WTC11 (cell line): ENCODE measurements at regions not wholly inside any gene's neighbourhood (a gene's known extent, or its start where the extent isn't known, plus 50 kb on each side); places are given as distances from the start of the nearest gene placed in this dataset.

Experiments used
- ARID4B ChIP-seq: sonication (generic); formaldehyde crosslinking; IDR thresholded peaks from 2 replicates; pipeline ENCODE4 v1.8.0; 2023; ENCODE audit warnings: missing genetic modification reagents, mild to moderate bottlenecking, borderline replicate concordance
- CREB1 ChIP-seq: sonication (generic); formaldehyde crosslinking; IDR thresholded peaks from 2 replicates; pipeline ENCODE4 v1.8.0; 2023; ENCODE audit warnings: mild to moderate bottlenecking, missing genetic modification reagents
- CTCF ChIP-seq: fragments of 200-600 bp; IDR thresholded peaks from 2 replicates; pipeline ENCODE4 v1.8.0; 2022; ENCODE audit warnings: antibody characterized with exemption
- MLX ChIP-seq: sonication (generic); formaldehyde crosslinking; IDR thresholded peaks from 2 replicates; pipeline ENCODE4 v1.8.1; 2023; ENCODE audit warnings: mild to moderate bottlenecking, missing genetic modification reagents, moderate library complexity
- MXD4 ChIP-seq: fragments of 250-450 bp; sonication (Bioruptor Pico); IDR thresholded peaks from 2 replicates; pipeline ENCODE4 v1.8.0; 2021; ENCODE audit warnings: mild to moderate bottlenecking, moderate library complexity, borderline replicate concordance
- MYBL2 ChIP-seq: sonication (generic); formaldehyde crosslinking; IDR thresholded peaks from 2 replicates; pipeline ENCODE4 v1.8.1; 2023; ENCODE audit warnings: mild to moderate bottlenecking, moderate library complexity, missing genetic modification reagents
- NFYB ChIP-seq: sonication (generic); formaldehyde crosslinking; conservative IDR thresholded peaks from 2 replicates; pipeline ENCODE4 v1.8.0; 2022; ENCODE audit warnings: low read depth, missing genetic modification reagents
- NR2C2 ChIP-seq: sonication (generic); formaldehyde crosslinking; IDR thresholded peaks from 2 replicates; pipeline ENCODE4 v1.8.0; 2022; ENCODE audit warnings: mild to moderate bottlenecking, missing genetic modification reagents
- RORB ChIP-seq: fragments of 250-450 bp; sonication (Bioruptor Pico); IDR thresholded peaks from 2 replicates; pipeline ENCODE4 v1.9.0; 2021; ENCODE audit warnings: mild to moderate bottlenecking
- SP1 ChIP-seq: sonication (generic); formaldehyde crosslinking; conservative IDR thresholded peaks from 2 replicates; pipeline ENCODE4 v1.8.1; 2022; ENCODE audit warnings: missing genetic modification reagents
- USF1 ChIP-seq: sonication (generic); formaldehyde crosslinking; IDR thresholded peaks from 2 replicates; pipeline ENCODE4 v1.8.0; 2022; ENCODE audit warnings: mild to moderate bottlenecking, missing genetic modification reagents
- ZBTB43 ChIP-seq: sonication (generic); formaldehyde crosslinking; IDR thresholded peaks from 2 replicates; pipeline ENCODE4 v1.8.1; 2023; ENCODE audit warnings: mild to moderate bottlenecking, missing genetic modification reagents
- ZNF317 ChIP-seq: sonication (generic); formaldehyde crosslinking; IDR thresholded peaks from 2 replicates; pipeline ENCODE4 v1.8.1; 2023; ENCODE audit warnings: low read depth, mild to moderate bottlenecking, moderate library complexity, missing genetic modification reagents, borderline replicate concordance

- TF ChIP-seq CTCF (no peak), SP1 (CRISPR knock-in tag) (no peak), ZNF317 (CRISPR knock-in tag) (no peak), ARID4B (no peak), NR2C2 (CRISPR knock-in tag) (no peak), MLX (CRISPR knock-in tag) (no peak), CREB1 (CRISPR knock-in tag) (no peak), USF1 (CRISPR knock-in tag) (no peak), MXD4 (CRISPR knock-in tag) (no peak), NFYB (no peak), RORB (CRISPR knock-in tag) (no peak), ZBTB43 (CRISPR knock-in tag) (no peak), MYBL2 (no peak)
These were observed 418.9 kb downstream of the C4orf33 start for GRCh38 chr4:129514852-129515251.
